H9 (cell line): ENCODE measurements at regions not wholly inside any gene's neighbourhood (a gene's known extent, or its start where the extent isn't known, plus 50 kb on each side); places are given as distances from the start of the nearest gene placed in this dataset.

Experiments
- DNase-seq: peaks from one replicate; pipeline ENCODE4 v3.0.0-alpha.2; 2017
- H2AFZ ChIP-seq: one replicate; pipeline ENCODE4 v1.6.1; 2013; ENCODE audit warnings: mild to moderate bottlenecking, low read length, control low read depth, moderate library complexity
- H2AK5ac ChIP-seq: 2 replicates; pipeline ENCODE4 v1.6.1; 2013; ENCODE audit warnings: low read length, control low read depth, mixed read lengths; ENCODE audit not compliant: insufficient read length
- H2BK120ac ChIP-seq: one replicate; pipeline ENCODE4 v1.6.1; 2013; ENCODE audit warnings: low read depth, mild to moderate bottlenecking, low read length, control low read depth, inconsistent platforms; ENCODE audit not compliant: poor library complexity, severe bottlenecking
- H2BK12ac ChIP-seq: 2 replicates; pipeline ENCODE4 v1.6.1; 2013; ENCODE audit warnings: low read length, control low read depth, mixed read lengths, low read depth; ENCODE audit not compliant: insufficient read length
- H2BK15ac ChIP-seq: 2 replicates; pipeline ENCODE4 v1.6.1; 2013; ENCODE audit warnings: low read depth, low read length, control low read depth
- H2BK20ac ChIP-seq: one replicate; pipeline ENCODE4 v1.6.1; 2013; ENCODE audit warnings: low read depth, mild to moderate bottlenecking, low read length, control low read depth, inconsistent platforms; ENCODE audit not compliant: poor library complexity, severe bottlenecking
- H2BK5ac ChIP-seq: 2 replicates; pipeline ENCODE4 v1.6.1; 2013; ENCODE audit warnings: low read length, control low read depth, mixed read lengths; ENCODE audit not compliant: insufficient read length
- H3K14ac ChIP-seq: 2 replicates; pipeline ENCODE4 v1.6.1; 2013; ENCODE audit warnings: low read length, control low read depth; ENCODE audit not compliant: insufficient read depth
- H3K18ac ChIP-seq: 2 replicates; pipeline ENCODE4 v1.6.1; 2013; ENCODE audit warnings: low read depth, mild to moderate bottlenecking, mixed read lengths, low read length, control low read depth; ENCODE audit not compliant: insufficient read length
- H3K23ac ChIP-seq: 2 replicates; pipeline ENCODE4 v1.6.1; 2013; ENCODE audit warnings: low read length, control low read depth, mixed read lengths, low read depth; ENCODE audit not compliant: insufficient read length
- H3K23me2 ChIP-seq: 2 replicates; pipeline ENCODE4 v1.6.1; 2013; ENCODE audit warnings: low read depth, mild to moderate bottlenecking, mixed read lengths, low read length, control low read depth; ENCODE audit not compliant: insufficient read length, poor library complexity, severe bottlenecking
- H3K27ac ChIP-seq: 2 replicates; pipeline ENCODE4 v1.5.1; 2013; ENCODE audit warnings: low read length, control low read depth, mixed read lengths, low read depth; ENCODE audit not compliant: insufficient read length
- H3K27me3 ChIP-seq: 2 replicates; pipeline ENCODE4 v1.6.1; 2013; ENCODE audit warnings: low read length, control low read depth, inconsistent platforms; ENCODE audit not compliant: insufficient read depth
- H3K4ac ChIP-seq: 2 replicates; pipeline ENCODE4 v1.6.1; 2013; ENCODE audit warnings: low read depth, mild to moderate bottlenecking, control low read depth, inconsistent platforms, low read length, moderate library complexity
- H3K4me1 ChIP-seq: 2 replicates; pipeline ENCODE4 v1.6.1; 2013; ENCODE audit warnings: low read length, control low read depth, inconsistent platforms; ENCODE audit not compliant: insufficient read depth
- H3K4me2 ChIP-seq: 2 replicates; pipeline ENCODE4 v1.6.1; 2013; ENCODE audit warnings: low read length, control low read depth, mixed read lengths; ENCODE audit not compliant: insufficient read length, insufficient read depth
- H3K56ac ChIP-seq: 2 replicates; pipeline ENCODE4 v1.6.1; 2013; ENCODE audit warnings: low read depth, mild to moderate bottlenecking, mixed read lengths, low read length, control low read depth; ENCODE audit not compliant: insufficient read length
- H3K79me1 ChIP-seq: 2 replicates; pipeline ENCODE4 v1.6.1; 2013; ENCODE audit warnings: low read depth, mild to moderate bottlenecking, moderate library complexity, low read length, control low read depth, inconsistent platforms; ENCODE audit not compliant: insufficient read depth, poor library complexity, severe bottlenecking
- H3K79me2 ChIP-seq: 2 replicates; pipeline ENCODE4 v1.6.1; 2013; ENCODE audit warnings: low read length, control low read depth, inconsistent platforms; ENCODE audit not compliant: insufficient read depth
- H3K9ac ChIP-seq: 2 replicates; pipeline ENCODE4 v1.6.1; 2013; ENCODE audit warnings: low read length, control low read depth, mixed read lengths; ENCODE audit not compliant: insufficient read length; ENCODE audit errors: extremely low read depth
- H3K9me3 ChIP-seq: one replicate; pipeline ENCODE4 v1.6.1; 2013; ENCODE audit warnings: low read depth, low read length, inconsistent platforms; ENCODE audit not compliant: control insufficient read depth
- H3T11ph ChIP-seq: one replicate; pipeline ENCODE4 v1.6.1; 2013; ENCODE audit warnings: mild to moderate bottlenecking, low read length, control low read depth, inconsistent platforms
- H4K20me1 ChIP-seq: one replicate; pipeline ENCODE4 v1.6.1; 2013; ENCODE audit not compliant: control insufficient read depth, insufficient read length, insufficient read depth
- H4K5ac ChIP-seq: 2 replicates; pipeline ENCODE4 v1.6.1; 2013; ENCODE audit warnings: low read depth, mild to moderate bottlenecking, mixed read lengths, low read length, control low read depth; ENCODE audit not compliant: insufficient read length
- H4K8ac ChIP-seq: replicated peaks from 2 replicates; pipeline ENCODE4 v1.6.1; 2013; ENCODE audit warnings: low read length, control low read depth, mixed read lengths, low read depth; ENCODE audit not compliant: insufficient read length
- H4K91ac ChIP-seq: 2 replicates; pipeline ENCODE4 v1.6.1; 2013; ENCODE audit warnings: low read depth, mild to moderate bottlenecking, moderate library complexity, mixed read lengths, low read length, control low read depth; ENCODE audit not compliant: insufficient read length
- H3K27ac Mint-ChIP-seq, 3 experiments: 2 replicates in 2 of 3; 3 replicates in 1 of 3; pipeline ENCODE4 v1.8.0; 2020 to 2021; ENCODE audit warnings: mixed read lengths in 3 of 3, mild to moderate bottlenecking in 1 of 3, moderate library complexity in 1 of 3
- H3K27me3 Mint-ChIP-seq: 2 replicates; pipeline ENCODE4 v1.8.0; 2021; ENCODE audit warnings: low read depth, mild to moderate bottlenecking, moderate library complexity, mixed read lengths
- H3K36me3 Mint-ChIP-seq, 3 experiments: 2 replicates in 2 of 3; 3 replicates in 1 of 3; pipeline ENCODE4 v1.8.0; 2020 to 2021; ENCODE audit warnings: low read depth in 3 of 3, mixed read lengths in 3 of 3; ENCODE audit not compliant: insufficient read depth in 1 of 3
- H3K4me1 Mint-ChIP-seq, 2 experiments: 2 replicates each; pipeline ENCODE4 v1.8.0; 2020; ENCODE audit warnings: mixed read lengths in 2 of 2
- H3K4me3 Mint-ChIP-seq, 2 experiments: 2 replicates in 1 of 2; 3 replicates in 1 of 2; pipeline ENCODE4 v1.8.0; 2020 to 2021; ENCODE audit warnings: mild to moderate bottlenecking in 2 of 2, mixed read lengths in 2 of 2, moderate library complexity in 1 of 2
- H3K9me3 Mint-ChIP-seq, 2 experiments: 2 replicates in 1 of 2; 3 replicates in 1 of 2; pipeline ENCODE4 v1.8.0; 2020; ENCODE audit warnings: mild to moderate bottlenecking in 2 of 2, mixed read lengths in 2 of 2, moderate library complexity in 1 of 2
- CTCF ChIP-seq: fragments of 200-600 bp; sonication (generic); conservative IDR thresholded peaks from 3 replicates; pipeline ENCODE4 v1.8.0; 2021; ENCODE audit warnings: antibody characterized with exemption, mild to moderate bottlenecking
- WGBS: extraction: QIAGEN DNeasy Blood & Tissue Kit; methylation state at CpG from one replicate; pipeline ENCODE4 v1.1.7; 2013; ENCODE audit warnings: missing lambda C conversion rate, low lambda C conversion rate, mixed read lengths; ENCODE audit not compliant: insufficient read length; ENCODE audit errors: extremely low coverage; 5-methylcytosine and 5-hydroxymethylcytosine counted together

GRCh38 chr7:23927709-23928417 is 217.8 kb downstream of the STK31 start:
- no peak overlapping the region for H2BK15ac ChIP-seq
- WGBS: no CpG with 5 or more reads among the region's 5 CpGs
- H3K4me1 Mint-ChIP-seq: peaks cover 10 to 11% of the 10 kb centered on the region in 2 experiments
- no peak overlapping the region for H3K23ac ChIP-seq
- H3K23me2 ChIP-seq: no peaks in the 10 kb centered on the region
- no peak overlapping the region for H2BK120ac ChIP-seq
- no peak overlapping the region for H3K9ac ChIP-seq
- H4K91ac ChIP-seq: no peak overlapping the region
- no peak for TF ChIP-seq CTCF
- no peak overlapping the region for H2BK5ac ChIP-seq
- no peaks in the 10 kb centered on the region for H3K27me3 ChIP-seq
- no peak overlapping the region for H2BK12ac ChIP-seq
- H4K20me1 ChIP-seq: no peaks in the 10 kb centered on the region
- no peak overlapping the region for H3K56ac ChIP-seq
- no peaks in the 10 kb centered on the region for H3K9me3 ChIP-seq
- no peak overlapping the region for H2AK5ac ChIP-seq
- H3T11ph ChIP-seq: no peak overlapping the region
- H3K14ac ChIP-seq: no peak overlapping the region
- no peak overlapping the region for H3K4ac ChIP-seq
- no peak for DNase-seq
- H3K79me2 ChIP-seq: no peaks in the 10 kb centered on the region
- H3K27ac Mint-ChIP-seq: no peak overlapping the region
- H2BK20ac ChIP-seq: no peak overlapping the region
- no peaks in the 10 kb centered on the region for H3K36me3 Mint-ChIP-seq
- H3K79me1 ChIP-seq: no peaks in the 10 kb centered on the region
- H3K27me3 Mint-ChIP-seq: peaks cover 1% of the 10 kb centered on the region; the same call in 1 of the 2 replicates
- H4K5ac ChIP-seq: no peak overlapping the region
- no peak overlapping the region for H3K4me2 ChIP-seq
- H2AFZ ChIP-seq: no peak overlapping the region
- no peak overlapping the region for H4K8ac ChIP-seq
- H3K9me3 Mint-ChIP-seq: no peaks in the 10 kb centered on the region
- no peak overlapping the region for H3K4me3 Mint-ChIP-seq
- no peak overlapping the region for H3K27ac ChIP-seq
- H3K4me1 ChIP-seq: no peaks in the 10 kb centered on the region; the same call in 1 of the 2 replicates
- H3K18ac ChIP-seq: no peak overlapping the region
